D341Med (cell line): ENCODE measurements at regions not wholly inside any gene's neighbourhood (a gene's known extent, or its start where the extent isn't known, plus 50 kb on each side); places are given as distances from the start of the nearest gene placed in this dataset.
A peak's percentile ranks its signal among the peaks of the same experiment; 100 is the strongest.

Source experiments
- DNase-seq: peaks from one replicate; pipeline ENCODE4 v3.0.0; 2012; ENCODE audit warnings: low spot score

- DNase-seq, result no peak
Observed at GRCh38 chr2:180735799-180736198, 244.6 kb upstream of the UBE2E3 start.

DNA sequence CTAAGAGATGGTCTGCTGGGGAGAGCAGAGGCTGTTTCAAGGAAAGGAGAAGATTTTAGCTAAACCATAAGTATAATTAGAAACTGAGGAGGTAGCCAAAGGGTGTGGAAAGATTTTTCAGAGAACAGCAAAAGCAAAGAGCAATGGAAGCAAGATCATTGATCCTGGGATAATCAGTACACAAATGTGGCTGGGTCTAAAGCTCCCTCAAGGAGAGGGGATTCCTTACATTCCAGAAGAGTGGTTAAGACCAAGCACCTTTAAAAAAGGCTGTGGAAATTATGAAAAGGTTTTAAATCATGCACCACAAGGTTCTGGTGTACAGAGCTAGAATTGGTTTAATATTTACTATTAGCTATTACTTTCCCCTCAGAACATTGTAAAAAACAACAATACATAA lies 246.0 kb upstream of the UBE2E3 start:
- no peak for DNase-seq

DNA sequence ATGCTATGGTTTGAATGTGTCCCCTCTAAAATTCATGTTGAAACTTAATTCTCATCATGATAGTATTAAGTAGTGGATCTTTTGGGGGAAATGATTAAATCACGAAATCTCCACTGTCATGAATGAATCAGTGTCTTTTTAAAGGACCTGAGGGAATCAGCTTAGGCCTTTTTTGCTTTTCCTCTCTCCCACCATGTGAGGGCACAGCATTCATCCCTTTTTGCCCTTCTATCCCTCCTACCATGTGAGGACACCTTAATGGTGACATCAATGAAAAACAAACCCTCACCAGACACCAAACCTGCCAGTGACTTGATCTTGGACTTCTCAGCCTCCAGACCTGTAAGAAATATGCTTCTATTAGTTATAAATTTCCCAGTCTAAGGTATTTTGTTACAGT lies 247.1 kb upstream of the UBE2E3 start:
- no peak for DNase-seq

DNA sequence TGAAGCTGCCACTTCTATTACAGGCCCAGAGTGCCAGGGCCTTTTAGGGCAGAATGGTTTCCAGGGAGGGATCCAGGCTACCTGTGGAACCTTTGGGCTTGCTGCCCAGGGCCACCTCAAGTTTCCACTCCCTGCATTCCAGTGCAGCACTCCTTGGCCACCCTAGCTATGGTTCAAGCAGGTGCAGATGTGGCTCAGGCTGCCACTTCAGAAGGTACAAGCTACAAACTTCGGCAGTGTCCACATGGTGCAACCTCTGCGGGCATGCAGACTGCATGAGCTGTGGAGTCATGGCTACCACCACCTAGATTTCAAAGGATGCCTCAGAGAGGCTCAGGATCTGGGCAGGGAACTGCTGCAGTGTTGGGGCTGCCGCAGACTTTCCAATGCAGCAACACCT lies 248.1 kb upstream of the UBE2E3 start:
- no peak for DNase-seq

- no peak for DNase-seq
Observed at GRCh38 chr2:180730976-180731375, 249.4 kb upstream of the UBE2E3 start.

DNA sequence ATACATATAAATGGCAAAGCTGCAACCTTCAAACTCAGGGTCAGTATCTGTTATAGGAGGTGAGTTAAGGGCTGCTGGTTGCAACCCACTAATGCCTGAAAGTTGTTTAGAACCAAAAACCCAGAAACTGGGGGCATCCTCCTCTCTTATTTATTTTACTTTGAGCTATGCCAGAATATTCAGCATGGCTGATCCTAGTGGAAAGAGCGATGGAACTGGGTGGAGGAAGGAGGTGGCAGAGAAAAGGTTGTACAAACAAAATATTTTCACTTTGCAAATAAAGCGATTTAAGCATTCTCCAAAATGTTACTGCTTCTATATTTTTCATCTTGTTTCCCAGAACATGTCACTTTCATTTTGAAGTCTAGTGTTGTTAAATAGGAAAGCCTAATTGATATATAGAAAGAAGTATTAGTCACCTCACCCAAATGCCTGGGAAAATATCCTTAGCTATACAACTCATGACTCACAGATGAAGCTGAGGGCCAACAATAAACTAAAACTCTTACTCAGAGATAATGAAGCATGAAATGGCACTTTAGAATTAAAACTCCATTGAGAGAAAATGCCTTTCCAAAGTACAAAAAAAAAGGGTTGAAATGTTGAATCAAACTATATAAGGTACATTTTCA lies 251.4 kb upstream of the UBE2E3 start:
- no peak for DNase-seq

DNA sequence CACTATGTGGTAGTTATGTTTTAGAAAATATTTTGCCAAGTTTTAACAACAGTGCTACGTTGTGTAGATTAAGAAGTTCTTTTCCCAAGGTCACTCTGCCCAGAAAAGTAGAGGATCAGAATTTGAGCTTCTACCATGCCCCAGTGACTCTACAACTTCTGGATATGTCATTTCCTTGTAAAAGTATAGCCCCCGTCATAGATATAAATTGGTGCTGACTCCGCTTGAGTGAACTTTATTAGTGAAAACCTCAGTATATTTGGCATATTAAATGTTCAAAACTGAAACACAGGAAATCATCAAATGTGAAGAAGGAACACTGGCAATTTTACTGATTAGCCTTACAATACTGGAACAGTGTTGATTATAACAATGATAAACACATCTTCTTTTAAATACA lies 256.7 kb upstream of the UBE2E3 start:
- DNase-seq, result no peak

DNA sequence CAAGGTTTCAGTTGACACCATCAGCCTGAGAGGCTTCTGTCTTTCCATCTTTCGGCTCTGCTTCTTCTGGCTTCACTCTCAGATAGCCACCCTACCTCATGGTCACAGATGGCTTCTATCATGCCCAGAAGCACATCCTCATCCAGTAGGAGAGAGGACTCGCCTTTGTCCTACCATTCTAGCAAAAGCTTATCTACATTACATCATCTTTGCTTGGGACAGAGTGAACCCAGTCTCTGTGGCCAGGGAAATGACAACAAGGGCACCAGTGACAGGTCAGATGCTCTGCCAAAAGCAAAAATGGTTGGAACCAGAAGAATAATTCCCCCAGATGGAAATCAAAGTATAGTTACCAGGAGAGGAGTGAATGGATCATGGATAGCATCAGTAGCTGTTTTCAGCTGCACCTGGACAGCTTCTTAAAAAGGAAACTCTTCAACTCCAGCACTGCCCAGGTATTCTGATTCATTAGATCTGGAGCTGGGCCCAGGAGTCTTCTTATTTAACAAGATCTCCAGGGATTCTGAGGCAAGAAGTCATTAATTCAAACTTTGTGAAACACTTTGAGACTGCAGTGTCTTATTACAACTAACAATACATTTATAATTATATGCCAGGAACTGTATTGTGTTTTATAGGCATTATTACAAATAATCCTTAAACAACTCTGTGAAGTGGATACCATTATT lies 257.7 kb upstream of the UBE2E3 start:
- no peak for DNase-seq

GRCh38 chr2:180720829-180721228 lies 259.6 kb upstream of the UBE2E3 start:
- no peak for DNase-seq

DNA sequence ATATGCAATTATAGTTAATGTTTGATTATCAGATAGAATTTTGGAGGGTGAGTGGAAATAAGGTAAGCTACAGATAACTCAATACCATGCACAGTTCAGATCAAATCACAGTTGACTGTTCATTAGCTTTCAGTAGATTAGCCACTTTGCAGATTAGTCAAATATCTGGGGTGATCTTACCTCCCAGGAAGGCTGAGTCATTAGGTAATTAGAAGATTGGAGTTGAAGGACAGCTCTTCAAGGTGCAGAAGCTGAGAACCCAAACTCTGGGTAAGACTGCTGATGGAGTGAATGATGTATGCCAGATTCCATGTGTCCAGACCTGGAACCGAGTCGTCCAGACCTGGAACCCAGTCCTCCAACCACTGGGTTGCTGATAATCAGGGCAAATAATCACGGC lies 262.8 kb upstream of the UBE2E3 start:
- no peak for DNase-seq

DNA sequence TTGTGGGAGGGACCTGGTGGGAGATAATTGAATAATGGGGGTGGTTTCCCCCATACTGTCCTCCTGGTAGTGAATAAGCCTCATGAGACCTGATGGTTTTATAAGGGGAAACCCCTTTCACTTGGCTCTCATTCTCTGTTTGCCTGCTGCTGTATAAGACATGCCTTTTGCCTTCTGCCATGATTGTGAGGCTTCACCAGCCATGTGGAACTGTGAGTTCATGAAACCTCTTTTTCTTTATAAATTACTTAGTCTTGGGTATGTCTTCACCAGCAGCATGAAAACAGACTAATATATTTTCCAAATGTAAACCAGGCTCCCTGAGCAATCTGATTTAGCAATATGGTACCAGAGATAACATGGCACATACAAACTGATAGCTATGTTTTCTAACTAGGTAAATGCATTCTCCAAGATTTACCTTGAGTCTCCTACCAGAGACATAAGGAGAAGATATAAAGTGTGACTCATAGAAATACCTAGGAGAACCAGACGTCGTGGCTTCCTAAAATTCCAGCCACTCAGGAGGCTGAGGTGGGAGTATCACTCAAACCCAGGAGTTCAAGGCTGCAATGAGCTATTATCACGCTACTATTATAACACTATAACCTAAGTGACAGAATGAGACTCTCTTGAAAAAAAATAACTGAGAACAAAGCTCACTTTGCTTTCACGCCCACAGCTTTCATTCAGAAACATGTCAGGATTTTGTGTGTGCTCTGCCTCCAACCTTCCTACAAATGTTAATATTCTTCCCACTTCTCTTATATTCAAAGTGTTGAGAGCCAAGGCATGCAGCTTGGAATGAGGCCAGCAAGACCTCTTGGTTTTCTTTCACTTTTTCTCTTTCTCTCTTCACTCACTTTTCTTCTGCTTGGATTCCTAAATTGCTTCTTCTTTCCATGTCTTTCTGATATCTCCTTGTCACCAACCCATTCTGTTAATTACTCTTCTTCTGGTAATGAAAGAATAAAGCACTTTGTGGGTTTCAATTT lies 263.9 kb upstream of the UBE2E3 start:
- DNase-seq, result no peak

GRCh38 chr2:180715044-180715443 lies 265.4 kb upstream of the UBE2E3 start:
- no peak for DNase-seq

- DNase-seq, result no peak
Observed at GRCh38 chr2:180709392-180710145, 270.8 kb upstream of the UBE2E3 start.

- peak; percentile 16 for DNase-seq
Observed at GRCh38 chr2:180707884-180708205, 272.6 kb upstream of the UBE2E3 start.

GRCh38 chr2:180707175-180707883 lies 273.1 kb upstream of the UBE2E3 start:
- no peak for DNase-seq

DNA sequence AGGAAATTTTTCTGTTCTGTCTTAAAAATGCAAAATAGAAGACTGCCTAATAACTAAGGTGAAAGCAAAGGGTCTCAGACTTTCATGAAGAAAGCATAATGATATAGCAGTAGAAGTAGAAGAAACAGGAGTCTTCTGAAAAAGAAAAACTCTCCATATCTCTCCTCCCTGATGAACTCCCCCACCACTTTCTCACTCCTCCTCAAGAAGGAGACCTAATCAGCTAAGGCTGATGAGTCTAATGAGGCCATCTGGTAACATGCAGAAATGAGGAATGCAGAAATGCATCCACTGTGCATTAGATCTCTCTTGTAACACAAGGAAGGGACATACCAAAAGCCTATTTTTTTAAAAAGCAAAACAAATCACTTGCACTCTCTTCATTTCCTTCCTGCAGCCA lies 273.7 kb upstream of the UBE2E3 start:
- no peak for DNase-seq

DNA sequence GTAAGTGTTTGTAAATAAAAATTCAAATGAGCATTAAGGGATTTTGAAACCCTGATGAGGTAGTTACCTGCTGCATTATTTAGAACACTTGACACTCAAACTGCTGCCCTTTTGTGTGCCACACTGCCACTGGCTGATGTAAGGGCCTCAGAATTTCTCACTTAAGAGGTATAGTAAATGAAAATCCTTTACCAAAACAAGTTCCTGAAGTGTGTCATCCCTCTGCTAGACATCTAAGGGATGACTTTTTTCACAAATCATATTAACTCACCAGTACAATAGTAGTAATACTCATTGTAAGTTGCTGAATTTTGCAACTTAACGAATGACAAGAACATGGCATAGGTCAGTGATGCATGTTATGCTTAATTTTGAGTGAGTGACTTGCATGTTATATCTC lies 274.9 kb upstream of the UBE2E3 start:
- DNase-seq, result no peak

DNA sequence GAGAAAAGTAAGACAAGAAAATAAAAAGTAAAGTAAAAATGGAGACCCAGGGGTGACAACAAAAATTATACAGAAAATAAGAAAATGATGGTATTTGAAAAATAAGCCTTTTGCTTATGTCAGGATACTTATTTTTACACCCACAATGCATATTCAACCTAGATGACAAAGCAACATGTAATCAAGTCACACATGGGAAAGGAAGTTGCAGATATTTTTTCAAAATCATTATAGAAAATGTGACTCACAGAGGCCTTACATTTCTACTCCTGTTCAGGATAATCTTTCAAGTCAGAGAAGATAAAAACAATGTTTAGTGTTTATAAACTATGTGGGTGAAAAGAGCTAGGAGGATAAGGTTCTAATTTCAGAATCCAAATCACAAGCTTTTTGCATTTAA lies 275.3 kb upstream of the UBE2E3 start:
- DNase-seq, result no peak

DNA sequence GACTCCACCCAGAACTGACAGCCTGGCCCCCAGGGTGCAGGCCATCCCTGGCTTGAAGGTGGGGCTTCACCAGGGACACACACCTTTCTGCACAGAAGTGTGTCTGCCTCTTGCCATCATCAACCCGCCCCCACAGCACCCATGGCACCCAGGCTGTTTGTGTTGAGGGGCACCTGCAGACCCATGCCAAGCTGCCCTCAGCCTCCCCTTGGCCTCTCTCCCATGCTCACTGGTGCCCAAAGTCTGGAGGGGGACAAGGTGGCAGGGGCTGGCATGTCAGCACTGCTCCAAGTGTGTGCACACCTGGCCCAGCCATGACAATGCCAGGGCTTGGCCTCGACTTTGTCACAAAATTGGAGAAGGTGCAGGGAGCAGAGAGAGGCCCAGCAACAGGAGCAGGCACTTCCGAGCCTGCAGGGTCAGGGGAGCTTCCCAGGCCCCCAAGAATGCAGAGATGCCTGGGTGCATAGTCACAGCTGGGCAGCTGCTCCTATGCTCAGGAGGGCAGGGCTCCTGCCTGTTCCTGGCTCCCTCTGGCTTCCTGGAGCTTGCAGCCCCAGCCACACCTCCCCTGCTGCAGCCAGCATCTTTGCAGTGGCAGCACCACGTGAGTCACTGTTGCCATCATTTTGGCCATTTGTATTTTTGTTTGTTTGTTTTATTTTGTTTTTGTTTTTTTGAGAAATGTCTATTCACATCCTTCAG lies 280.6 kb upstream of the UBE2E3 start:
- no peak for DNase-seq

- no peak for DNase-seq
Observed at GRCh38 chr2:180698668-180699067, 281.7 kb upstream of the UBE2E3 start.
